ENCODE measurements at regions not wholly inside any gene's neighbourhood (a gene's known extent, or its start where the extent isn't known, plus 50 kb on each side); places are given as distances from the start of the nearest gene placed in this dataset.

- 73 to 81% (median 76%) methylated on average over 8 of the region's 8 CpGs for WGBS, 4 donors
- intact Hi-C loops (cut with DNase I): no loop called here
- H3K9me3 ChIP-seq (replicated peaks in 1 of 3): no peaks in the 10 kb centered on the region
- TF ChIP-seq POLR2A (IDR thresholded peaks at IDR 0.05) (no peak), CTCF (IDR thresholded peaks at IDR 0.05) (no peak)
- peaks cover 3% of the 10 kb centered on the region for H3K27me3 ChIP-seq
- DNase-seq: no peak
- no peak overlapping the region for H3K27ac ChIP-seq
- no peaks in the 10 kb centered on the region for H3K36me3 ChIP-seq (replicated peaks in 1 of 2)
- no peak overlapping the region for H3K4me3 ChIP-seq
- H3K4me1 ChIP-seq (replicated peaks in 1 of 2): no peaks in the 10 kb centered on the region
Measured at GRCh38 chr9:107938801-107939386, 449.3 kb upstream of the KLF4 start.

- Histone ChIP-seq H3K4me3 (no peak overlapping the region), H3K27ac (no peak overlapping the region), H3K36me3 (replicated peaks in 1 of 2) (no peaks in the 10 kb centered on the region), H3K27me3 (peaks cover 8% of the 10 kb centered on the region), H3K9me3 (replicated peaks in 1 of 3) (no peaks in the 10 kb centered on the region), H3K4me1 (replicated peaks in 1 of 2) (no peaks in the 10 kb centered on the region)
- TF ChIP-seq POLR2A (IDR thresholded peaks at IDR 0.05) (no peak), CTCF (IDR thresholded peaks at IDR 0.05) (no peak)
- WGBS, 4 donors: 95 to 98% (median 97%) methylated on average over 6 of the region's 6 CpGs
- intact Hi-C loops (cut with DNase I): no loop called here
- no peak for DNase-seq
Measured at GRCh38 chr9:107935931-107936330, 446.4 kb upstream of the KLF4 start.

- Histone ChIP-seq H3K4me3 (no peak overlapping the region), H3K27ac (no peak overlapping the region), H3K27me3 (peaks cover 8% of the 10 kb centered on the region), H3K9me3 (replicated peaks in 1 of 3) (no peaks in the 10 kb centered on the region), H3K36me3 (replicated peaks in 1 of 2) (no peaks in the 10 kb centered on the region), H3K4me1 (replicated peaks in 1 of 2) (no peaks in the 10 kb centered on the region)
- WGBS, 4 donors: 69 to 74% (median 72%) methylated on average over 6 of the region's 6 CpGs
- no peak for TF ChIP-seq POLR2A (IDR thresholded peaks at IDR 0.05)
- intact Hi-C loops (cut with DNase I): no loop called here
- no peak for DNase-seq
Measured at GRCh38 chr9:107933516-107933915, 443.9 kb upstream of the KLF4 start.

GRCh38 chr9:107933097-107933496, 443.5 kb upstream of the KLF4 start:
- Histone ChIP-seq H3K4me1 (replicated peaks in 1 of 2) (no peaks in the 10 kb centered on the region), H3K36me3 (replicated peaks in 1 of 2) (no peaks in the 10 kb centered on the region), H3K27me3 (peaks cover 8% of the 10 kb centered on the region), H3K4me3 (no peak overlapping the region), H3K27ac (no peak overlapping the region), H3K9me3 (replicated peaks in 1 of 3) (no peaks in the 10 kb centered on the region)
- 64 to 81% (median 67%) methylated on average over 5 of the region's 5 CpGs for WGBS, 4 donors
- intact Hi-C loops (cut with DNase I): no loop called here
- TF ChIP-seq POLR2A (IDR thresholded peaks at IDR 0.05) (no peak), CTCF (IDR thresholded peaks at IDR 0.05) (no peak)
- no peak for DNase-seq

GRCh38 chr9:107932601-107933000, 443.0 kb upstream of the KLF4 start:
- Histone ChIP-seq H3K27me3 (peaks cover 8% of the 10 kb centered on the region), H3K27ac (no peak overlapping the region), H3K4me1 (replicated peaks in 1 of 2) (no peaks in the 10 kb centered on the region), H3K4me3 (no peak overlapping the region), H3K9me3 (replicated peaks in 1 of 3) (no peaks in the 10 kb centered on the region), H3K36me3 (replicated peaks in 1 of 2) (no peaks in the 10 kb centered on the region)
- WGBS, 4 donors: 68 to 86% (median 78%) methylated on average over 2 of the region's 2 CpGs
- intact Hi-C loops (cut with DNase I): no loop called here
- no peak for TF ChIP-seq CTCF (IDR thresholded peaks at IDR 0.05)
- TF ChIP-seq POLR2A (IDR thresholded peaks at IDR 0.05): no peak
- DNase-seq: no peak

Measured in adrenal gland (tissue), 9 donors.